ENCODE measurements at regions not wholly inside any gene's neighbourhood (a gene's known extent, or its start where the extent isn't known, plus 50 kb on each side); places are given as distances from the start of the nearest gene placed in this dataset.

- DNase-seq = no peak
Observed at GRCh38 chr7:27466703-27467102, 196.0 kb downstream of the HIBADH start.

GRCh38 chr7:27472043-27472442, 190.6 kb downstream of the HIBADH start:
- no peak for DNase-seq
